IPS-NIHi7 (cell line): ENCODE measurements at regions not wholly inside any gene's neighbourhood (a gene's known extent, or its start where the extent isn't known, plus 50 kb on each side); places are given as distances from the start of the nearest gene placed in this dataset.

Source experiments
- DNase-seq: peaks from one replicate; pipeline ENCODE4 v3.0.0; 2012; ENCODE audit warnings: mixed read lengths; ENCODE audit errors: extremely low spot score

- no peak for DNase-seq
Measured at GRCh38 chr6:121998631-121999030, 400.8 kb upstream of the HSF2 start.

DNA sequence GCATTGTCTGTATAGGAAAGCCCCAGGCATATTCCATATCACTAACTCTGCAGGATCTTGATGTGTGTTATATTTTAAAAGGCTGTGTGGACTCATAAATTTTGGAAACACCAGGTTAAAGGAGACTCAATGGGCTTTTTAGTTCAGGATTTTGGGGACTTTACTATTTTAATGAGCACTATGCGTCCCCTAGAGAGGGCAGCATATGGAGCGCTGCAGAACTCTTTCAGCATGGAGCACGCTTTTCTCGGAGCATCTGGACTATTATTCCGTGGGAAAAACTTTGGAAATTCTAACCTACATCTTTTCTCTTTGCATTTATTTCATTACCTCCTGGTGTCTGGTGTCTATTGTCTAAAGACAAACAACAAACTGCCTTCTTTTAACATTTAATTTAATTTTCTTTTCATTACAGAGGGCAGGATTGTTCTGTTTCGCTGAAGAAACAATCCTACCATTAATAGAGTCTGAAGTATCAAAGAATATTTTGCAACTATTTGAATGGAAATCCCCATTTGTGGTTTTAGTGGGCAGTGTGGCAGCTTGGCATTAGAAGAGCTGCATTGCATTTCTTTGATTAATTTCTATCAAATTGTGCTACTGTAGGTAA lies 399.9 kb upstream of the HSF2 start:
- DNase-seq, result no peak

DNA sequence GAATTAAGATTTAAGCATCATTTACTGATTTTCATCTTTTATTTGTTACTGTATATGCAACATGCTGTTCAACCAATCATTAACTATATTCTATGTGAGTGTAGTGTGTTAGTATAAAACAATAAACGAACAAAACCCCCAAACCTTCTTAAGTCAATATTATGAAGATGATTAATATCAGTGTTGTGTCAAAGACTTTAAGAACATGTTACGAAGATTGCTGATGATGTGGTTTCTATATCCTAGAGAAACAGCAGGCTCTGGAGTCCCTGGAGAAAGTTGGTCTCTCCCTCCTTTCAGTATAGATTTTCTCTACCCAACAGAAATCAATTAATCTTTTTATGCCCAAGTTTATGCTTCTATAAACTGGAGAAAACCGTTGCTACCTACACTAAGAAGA lies 393.8 kb upstream of the HSF2 start:
- no peak for DNase-seq

DNA sequence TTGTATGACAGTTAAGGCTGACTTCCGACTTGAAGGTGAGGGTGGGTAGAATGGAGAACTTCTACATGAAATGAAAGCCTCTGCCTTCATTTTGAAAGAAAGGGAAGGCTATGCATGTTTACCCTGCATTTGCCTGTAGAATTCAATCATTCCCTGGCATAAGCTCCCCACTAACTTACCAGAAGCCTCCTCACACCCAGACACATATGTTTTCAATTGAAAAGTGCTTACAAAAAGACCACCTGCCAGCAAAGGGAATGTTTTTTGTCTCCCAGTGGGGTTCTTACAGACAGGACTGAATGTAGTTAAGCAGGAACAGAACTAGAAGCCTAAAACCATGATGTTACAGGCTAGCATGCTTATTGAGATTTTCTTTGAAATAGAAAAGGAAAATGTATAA lies 392.1 kb upstream of the HSF2 start:
- DNase-seq, result peak; percentile 15

- DNase-seq, result peak; percentile 14
Measured at GRCh38 chr6:122008101-122008999, 391.1 kb upstream of the HSF2 start.

DNA sequence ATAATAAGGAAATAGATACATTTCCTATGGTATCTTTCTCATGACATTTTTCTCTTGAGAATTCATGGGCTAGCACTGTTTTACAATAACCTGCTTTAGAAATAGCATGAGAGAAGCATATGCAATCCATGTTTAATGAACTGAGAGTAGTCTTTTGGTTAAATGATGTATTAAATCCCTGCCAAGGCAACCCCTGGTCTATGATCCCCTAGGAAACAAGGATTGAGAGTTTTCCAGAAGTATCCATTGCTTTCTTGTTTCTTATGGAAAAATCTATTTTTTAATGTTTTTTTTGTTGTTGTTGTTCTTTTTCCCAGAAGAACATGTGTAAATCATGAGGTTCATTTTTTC lies 390.5 kb upstream of the HSF2 start:
- no peak for DNase-seq

DNA sequence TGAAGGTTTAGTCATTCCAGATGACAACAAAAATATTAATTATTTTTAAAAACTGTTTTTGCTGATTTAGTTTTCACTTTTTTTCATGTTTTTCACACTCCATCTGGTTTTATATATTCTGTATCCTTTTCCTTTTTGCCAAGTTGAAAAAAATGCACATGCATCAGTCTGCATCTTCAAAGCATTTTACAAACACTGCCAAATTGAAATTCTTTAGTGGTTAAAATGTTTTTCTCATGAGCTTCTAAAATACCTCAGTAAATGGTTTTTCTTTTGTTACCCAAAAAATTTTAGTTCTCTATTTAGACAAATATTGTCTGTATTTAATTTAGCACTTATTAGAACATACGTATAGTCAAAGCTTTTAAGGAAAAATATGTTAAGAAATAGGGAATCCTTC lies 386.9 kb upstream of the HSF2 start:
- DNase-seq, result no peak

GRCh38 chr6:122014961-122015360 lies 384.5 kb upstream of the HSF2 start:
- no peak for DNase-seq

- no peak for DNase-seq
Measured at GRCh38 chr6:122020588-122021264, 378.7 kb upstream of the HSF2 start.

GRCh38 chr6:122025104-122025503 lies 374.3 kb upstream of the HSF2 start:
- no peak for DNase-seq

GRCh38 chr6:122026582-122027369 lies 372.7 kb upstream of the HSF2 start:
- DNase-seq, result no peak

DNA sequence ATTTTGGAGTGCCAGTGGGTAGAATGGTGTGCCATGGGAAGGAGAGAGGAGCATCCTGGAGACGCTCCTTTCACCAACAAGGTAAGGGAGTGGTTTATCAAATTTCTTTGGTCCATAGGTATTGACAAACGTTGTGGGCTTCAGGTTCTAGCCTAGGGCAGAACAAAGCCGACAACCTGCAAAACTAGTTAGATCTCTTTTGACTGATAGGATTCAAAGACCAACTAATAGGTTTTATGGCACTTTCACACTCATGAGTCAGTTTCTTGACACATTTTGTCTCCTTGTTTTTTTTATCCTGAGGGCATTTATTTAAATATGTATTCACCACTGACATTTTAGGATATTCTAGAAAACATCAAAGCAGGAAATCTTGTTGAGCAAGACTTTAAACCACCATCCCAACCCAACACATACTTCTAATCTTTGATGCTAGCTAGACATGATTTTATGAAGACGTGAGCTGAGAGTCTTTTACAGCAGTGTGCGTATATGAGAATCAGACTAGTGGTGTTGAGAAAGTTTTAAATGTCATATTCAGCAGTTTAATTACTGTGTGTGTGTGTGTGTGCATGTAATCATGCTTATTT lies 370.4 kb upstream of the HSF2 start:
- DNase-seq, result no peak

- DNase-seq, result peak; percentile 62
Measured at GRCh38 chr6:122033564-122034181, 365.8 kb upstream of the HSF2 start.

DNA sequence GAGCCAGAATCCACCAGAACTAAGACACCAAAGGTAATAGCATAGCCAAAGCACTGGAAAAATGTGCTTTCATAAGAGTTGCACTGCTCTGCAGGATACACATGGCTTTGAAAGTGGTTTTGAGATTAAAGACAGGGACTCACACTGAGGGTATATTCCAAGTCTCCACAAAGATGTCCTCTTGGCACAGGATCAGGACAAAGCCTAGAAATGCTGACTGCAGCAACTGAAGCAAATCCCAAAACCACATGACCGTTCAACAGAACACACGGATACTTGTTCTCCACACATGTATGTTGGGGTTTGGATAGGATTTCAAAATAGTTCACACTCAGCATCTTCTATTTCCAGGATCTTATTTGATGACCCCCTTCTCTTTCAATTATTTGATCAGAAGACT lies 364.3 kb upstream of the HSF2 start:
- no peak for DNase-seq

DNA sequence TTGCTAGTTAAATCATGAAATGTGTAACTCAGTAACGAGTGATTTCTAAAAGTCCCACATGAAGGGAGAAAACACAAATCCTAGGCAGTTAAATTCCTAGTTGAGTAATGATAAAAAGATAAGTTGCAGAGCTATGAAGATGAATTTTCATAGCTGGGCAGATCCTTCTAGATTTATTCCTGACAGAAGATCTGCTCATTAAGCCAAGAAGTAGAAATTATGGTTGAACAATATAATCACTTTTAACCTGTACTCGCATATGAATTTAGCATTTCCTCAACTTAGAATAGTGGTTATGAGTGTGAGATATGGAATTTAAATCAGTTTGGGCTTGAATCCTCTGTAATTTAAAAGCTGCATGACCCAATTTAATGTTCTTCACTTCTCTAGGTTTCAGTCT lies 359.2 kb upstream of the HSF2 start:
- DNase-seq, result no peak

DNA sequence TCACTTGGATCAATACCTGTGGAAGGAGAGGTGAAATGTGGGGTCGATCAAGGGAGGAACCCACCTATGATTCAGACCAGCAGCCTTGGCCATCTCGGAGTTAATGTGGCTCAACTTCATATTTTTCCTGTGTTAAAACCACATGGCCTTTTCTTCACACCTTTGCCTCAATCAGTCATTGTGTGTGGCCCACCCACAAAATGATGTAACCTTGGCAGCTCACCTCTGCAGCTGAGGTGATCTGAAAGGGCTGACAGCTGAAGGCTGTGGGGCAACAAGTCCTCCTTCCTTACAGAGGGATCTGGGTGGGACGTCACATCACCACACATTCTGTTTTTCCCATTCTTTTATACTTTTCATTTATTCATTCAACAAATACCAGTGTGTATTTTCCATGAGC lies 357.1 kb upstream of the HSF2 start:
- no peak for DNase-seq

- DNase-seq, result no peak
Measured at GRCh38 chr6:122042960-122043735, 356.3 kb upstream of the HSF2 start.

GRCh38 chr6:122048570-122048969 lies 350.9 kb upstream of the HSF2 start:
- DNase-seq, result no peak

- peak; percentile 30 for DNase-seq
Measured at GRCh38 chr6:122049341-122049740, 350.1 kb upstream of the HSF2 start.

- no peak for DNase-seq
Measured at GRCh38 chr6:122050242-122050755, 349.2 kb upstream of the HSF2 start.
